Pancreas (tissue), 10 donors: ENCODE measurements at regions not wholly inside any gene's neighbourhood (a gene's known extent, or its start where the extent isn't known, plus 50 kb on each side); places are given as distances from the start of the nearest gene placed in this dataset.

ENCODE experiments used
- ATAC-seq, 4 donors: fragments of 200-7000 bp; cut with Tn5 transposase; one replicate each; pipeline versions ENCODE4 v1.8.0 to v1.9.1; 2020; ENCODE audit warnings: mild to moderate bottlenecking in 4 of 4, moderate library complexity in 4 of 4
- DNase-seq, 6 donors: peaks; one replicate each; pipeline ENCODE4 v3.0.0-alpha.2; 2020
- FAIRE-seq: peaks from 2 replicates; lab custom pipeline; 2012; peaks lifted over from hg19 to GRCh38; lab: Jason Lieb, UNC
- H3K27ac ChIP-seq, 4 donors: fragments of 200-600 bp; sonication (generic); 1 replicate in 3 of 4; 2 replicates in 1 of 4; pipeline versions ENCODE4 v1.5.0 to v1.8.0; 2020
- H3K27me3 ChIP-seq, 4 donors: fragments of 200-600 bp; one replicate each; pipeline ENCODE4 v1.8.0; 2021
- H3K36me3 ChIP-seq, 3 donors: fragments of 200-600 bp; sonication (generic) in 1 of 3; one replicate each; pipeline versions ENCODE4 v1.5.0 to v1.8.0; 2020 to 2021
- H3K4me1 ChIP-seq, 3 donors: fragments of 200-600 bp; one replicate each; pipeline ENCODE4 v1.8.0; 2021
- H3K4me3 ChIP-seq, 4 donors: fragments of 200-600 bp; sonication (generic) in 2 of 4; one replicate each; pipeline versions ENCODE4 v1.5.0 to v1.8.0; 2020 to 2021
- H3K9me3 ChIP-seq, 4 donors: fragments of 200-600 bp; one replicate each; pipeline ENCODE4 v1.8.0; 2021
- WGBS, 2 donors: extraction: QIAGEN DNeasy Blood & Tissue Kit; methylation state at CpG; one replicate each; pipeline ENCODE4 v1.1.7; 2013; 5-methylcytosine and 5-hydroxymethylcytosine counted together
- intact Hi-C, 3 donors: fragments of 100-400 bp; cut with DNase I; formaldehyde crosslinking; loops; one replicate each; pipeline versions ENCODE4 v1.11.1 to v1.14.2; 2022
- TF ChIP-seq, protein P1 (sequence below), 4 donors: fragments of 200-600 bp; sonication (generic) in 3 of 4; IDR thresholded peaks; one replicate each; pipeline versions ENCODE4 v1.5.0 to v1.8.0; 2021; ENCODE audit warnings: antibody characterized with exemption in 4 of 4
- donor health status: healthy with polysubstance abuse.
- donor health status: DM: no; HTN: no; CAD: no; lungs with moderate emphysema.
- donor health status: DM: no; HTN: no; CAD: no.
- donor health status: control.
- donor health status: control.
- donor health status: Bipolar disorder and iron deficiency.
- donor health status: DM: yes; HTN: yes; CAD: no.
- donor health status: DM: no; HTN: no; CAD: no.
- donor health status: DM: no; HTN: no; CAD: no.
- donor health status: DM: yes; HTN: yes; CAD: no.

DNA sequence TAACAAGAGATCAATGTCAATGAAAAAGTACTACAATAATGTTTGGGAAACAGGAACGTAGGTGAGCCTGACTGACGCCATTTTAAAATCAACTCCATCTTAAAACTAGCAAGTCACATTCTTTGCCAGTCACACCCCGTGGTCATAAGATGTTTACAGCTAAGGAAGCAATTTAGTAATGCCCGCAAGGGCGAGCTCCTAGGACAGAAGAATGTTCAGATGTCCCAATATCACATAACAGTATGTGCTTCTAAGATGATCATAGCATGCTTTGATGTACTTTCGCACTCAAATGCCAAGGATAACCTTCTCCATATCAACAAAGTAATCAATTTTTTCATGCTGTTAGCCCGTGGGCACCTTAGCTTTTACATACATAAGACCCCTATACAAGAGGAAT, 113.8 kb upstream of the EGFR start:
- TF ChIP-seq, protein P1, sequence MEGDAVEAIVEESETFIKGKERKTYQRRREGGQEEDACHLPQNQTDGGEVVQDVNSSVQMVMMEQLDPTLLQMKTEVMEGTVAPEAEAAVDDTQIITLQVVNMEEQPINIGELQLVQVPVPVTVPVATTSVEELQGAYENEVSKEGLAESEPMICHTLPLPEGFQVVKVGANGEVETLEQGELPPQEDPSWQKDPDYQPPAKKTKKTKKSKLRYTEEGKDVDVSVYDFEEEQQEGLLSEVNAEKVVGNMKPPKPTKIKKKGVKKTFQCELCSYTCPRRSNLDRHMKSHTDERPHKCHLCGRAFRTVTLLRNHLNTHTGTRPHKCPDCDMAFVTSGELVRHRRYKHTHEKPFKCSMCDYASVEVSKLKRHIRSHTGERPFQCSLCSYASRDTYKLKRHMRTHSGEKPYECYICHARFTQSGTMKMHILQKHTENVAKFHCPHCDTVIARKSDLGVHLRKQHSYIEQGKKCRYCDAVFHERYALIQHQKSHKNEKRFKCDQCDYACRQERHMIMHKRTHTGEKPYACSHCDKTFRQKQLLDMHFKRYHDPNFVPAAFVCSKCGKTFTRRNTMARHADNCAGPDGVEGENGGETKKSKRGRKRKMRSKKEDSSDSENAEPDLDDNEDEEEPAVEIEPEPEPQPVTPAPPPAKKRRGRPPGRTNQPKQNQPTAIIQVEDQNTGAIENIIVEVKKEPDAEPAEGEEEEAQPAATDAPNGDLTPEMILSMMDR (IDR thresholded peaks at IDR 0.05), result no peak
- no peaks in the 10 kb centered on the region for H3K36me3 ChIP-seq
- no peaks in the 10 kb centered on the region for H3K4me1 ChIP-seq
- no peak overlapping the region for H3K27ac ChIP-seq
- DNase-seq, result no peak
- no peaks in the 10 kb centered on the region for H3K27me3 ChIP-seq
- H3K4me3 ChIP-seq, result no peak overlapping the region
- WGBS, 2 donors, result 74 to 77% methylated on average over 7 of the region's 7 CpGs
- no peak for FAIRE-seq
- no peaks in the 10 kb centered on the region for H3K9me3 ChIP-seq
- no peak for ATAC-seq
- intact Hi-C loops, result no loop called here

DNA sequence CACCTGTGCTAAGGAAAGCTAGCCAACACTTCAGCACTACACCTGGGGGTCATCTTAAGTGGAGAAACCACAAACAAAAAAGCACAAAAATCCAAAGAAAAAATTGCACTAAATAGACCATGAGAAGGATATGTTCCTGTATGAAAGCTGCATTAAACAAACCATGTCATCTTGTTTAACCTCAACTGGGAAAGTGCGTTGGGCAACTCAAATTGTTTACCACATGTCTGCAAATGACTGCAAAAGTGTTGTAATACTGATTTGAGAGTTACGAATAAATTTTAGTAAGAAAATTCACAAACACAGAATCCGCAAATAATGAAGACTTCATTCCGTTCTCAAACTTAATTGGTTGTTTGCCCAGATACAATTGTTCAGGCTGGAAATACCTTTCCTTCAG, 111.9 kb upstream of the EGFR start:
- no peak overlapping the region for H3K27ac ChIP-seq
- 94 to 96% methylated on average over 4 of the region's 4 CpGs for WGBS, 2 donors
- no peak for DNase-seq
- FAIRE-seq, result no peak
- intact Hi-C loops, result no loop called here
- no peak overlapping the region for H3K4me3 ChIP-seq
- H3K27me3 ChIP-seq, result no peaks in the 10 kb centered on the region
- no peak for ATAC-seq
- H3K4me1 ChIP-seq, result no peaks in the 10 kb centered on the region
- H3K36me3 ChIP-seq, result no peaks in the 10 kb centered on the region
- TF ChIP-seq, protein P1 (IDR thresholded peaks at IDR 0.05), result no peak
- H3K9me3 ChIP-seq, result no peaks in the 10 kb centered on the region

DNA sequence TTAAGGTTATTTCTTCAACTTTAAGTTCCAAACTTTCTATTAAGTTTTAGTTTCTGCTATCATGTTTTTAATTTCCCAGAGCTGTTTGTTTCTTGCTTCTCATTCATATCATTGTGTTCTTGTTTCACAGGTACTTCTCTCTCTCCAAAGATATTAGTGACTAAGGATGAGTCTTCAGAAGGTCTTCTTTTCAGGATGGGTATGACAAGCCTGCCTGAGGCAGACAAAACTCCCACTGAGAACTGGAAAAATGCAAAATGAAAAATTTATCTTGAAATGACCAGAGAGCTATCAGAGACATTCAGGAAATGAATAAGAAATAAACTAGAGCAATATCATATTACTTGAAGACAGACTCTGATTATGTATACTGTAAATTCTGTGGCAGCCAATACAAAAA, 110.8 kb upstream of the EGFR start:
- Histone ChIP-seq H3K4me1 (no peaks in the 10 kb centered on the region), H3K9me3 (no peaks in the 10 kb centered on the region), H3K27me3 (no peaks in the 10 kb centered on the region), H3K27ac (no peak overlapping the region), H3K36me3 (no peaks in the 10 kb centered on the region), H3K4me3 (no peak overlapping the region)
- DNase-seq, result no peak
- TF ChIP-seq, protein P1 (IDR thresholded peaks at IDR 0.05), result no peak
- intact Hi-C loops, result no loop called here
- ATAC-seq, result no peak
- no peak for FAIRE-seq

DNA sequence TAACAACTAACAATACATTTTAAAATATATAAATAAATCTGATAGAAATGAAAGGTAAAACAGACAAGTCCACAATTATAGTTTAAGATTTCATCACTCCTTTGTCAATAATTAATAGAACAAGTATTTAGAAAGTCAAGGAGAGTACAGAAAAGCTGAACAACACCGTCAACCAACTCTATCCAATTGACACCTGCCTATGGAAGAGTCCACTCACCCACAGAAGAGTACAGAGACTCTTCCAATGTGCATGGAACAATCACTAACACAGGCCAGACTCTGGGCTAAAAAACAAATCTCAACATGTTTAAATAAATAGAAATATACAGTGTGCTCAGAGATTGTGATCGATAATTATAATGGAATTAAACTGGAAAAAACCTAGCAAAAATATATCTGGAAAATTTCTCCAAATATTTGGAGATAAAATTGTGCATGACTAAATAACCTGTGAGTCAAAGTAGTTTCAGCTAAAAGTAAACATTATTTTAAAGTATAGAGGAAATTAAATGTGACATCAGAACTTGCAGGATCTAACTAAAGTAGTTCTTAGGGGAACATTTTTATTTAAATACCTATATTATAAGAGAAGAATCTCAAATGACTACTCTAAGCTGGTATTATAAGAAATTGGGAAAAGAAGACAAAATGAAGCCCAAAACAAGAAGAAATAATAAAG, 109.9 kb upstream of the EGFR start:
- FAIRE-seq, result no peak
- no peaks in the 10 kb centered on the region for H3K9me3 ChIP-seq
- H3K27me3 ChIP-seq, result no peaks in the 10 kb centered on the region
- no peak for ATAC-seq
- 61 to 68% methylated on average over 2 of the region's 2 CpGs for WGBS, 2 donors
- H3K27ac ChIP-seq, result no peak overlapping the region
- TF ChIP-seq, protein P1 (IDR thresholded peaks at IDR 0.05), result no peak
- intact Hi-C loops, result no loop called here
- H3K4me1 ChIP-seq, result no peaks in the 10 kb centered on the region
- DNase-seq, result no peak
- H3K36me3 ChIP-seq, result no peaks in the 10 kb centered on the region
- H3K4me3 ChIP-seq, result no peak overlapping the region

DNA sequence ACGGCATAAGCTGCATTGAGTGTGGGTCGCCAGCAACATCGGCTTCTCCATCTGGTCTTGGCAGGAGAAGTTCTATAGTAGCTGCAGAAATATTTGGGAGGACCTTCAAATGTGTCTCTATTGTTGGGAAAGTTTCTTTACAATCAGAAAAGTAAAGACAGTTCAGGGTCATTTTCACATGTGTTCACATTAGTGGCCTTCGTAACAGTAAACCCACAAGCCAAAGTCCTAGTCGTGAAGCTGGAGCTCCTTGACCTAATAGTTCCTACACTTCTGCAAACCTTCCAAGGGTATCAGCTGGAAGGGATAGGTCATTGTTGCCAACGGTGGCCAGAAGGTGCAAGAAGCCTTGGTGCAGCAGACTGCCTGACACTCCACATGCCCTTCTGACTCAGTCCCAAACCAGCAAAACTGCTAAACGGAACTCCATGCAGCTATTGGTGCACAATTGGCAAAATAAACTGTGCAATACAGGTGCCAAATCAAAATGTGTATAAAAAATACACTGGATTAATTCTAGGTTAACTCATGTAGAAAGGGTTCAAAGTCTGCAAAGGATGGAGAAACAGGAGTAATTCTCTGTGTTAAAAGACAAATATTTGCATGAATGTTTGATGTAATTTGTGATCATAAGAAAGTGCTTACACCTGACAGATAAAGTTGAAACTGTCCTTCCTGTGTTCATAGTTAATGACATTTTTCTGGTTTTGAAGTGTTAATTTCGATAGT, 102.8 kb upstream of the EGFR start:
- WGBS, 2 donors, result 43 to 61% methylated on average over 8 of the region's 8 CpGs
- FAIRE-seq (no peak), ATAC-seq (peak in 2 of 4 donors; percentile 11 to 47)

More for the DNA sequence above, 102.8 kb upstream of the EGFR start:
- TF ChIP-seq, protein P1 (IDR thresholded peaks at IDR 0.05), result no peak
- no peaks in the 10 kb centered on the region for H3K9me3 ChIP-seq
- no peaks in the 10 kb centered on the region for H3K36me3 ChIP-seq
- no peaks in the 10 kb centered on the region for H3K27me3 ChIP-seq
- no peak for DNase-seq
- no peak overlapping the region for H3K27ac ChIP-seq
- intact Hi-C loops, result no loop called here
- no peaks in the 10 kb centered on the region for H3K4me1 ChIP-seq
- no peak overlapping the region for H3K4me3 ChIP-seq
